Brain pericyte (primary cell): ENCODE measurements at regions not wholly inside any gene's neighbourhood (a gene's known extent, or its start where the extent isn't known, plus 50 kb on each side); places are given as distances from the start of the nearest gene placed in this dataset.

ENCODE experiments used
- DNase-seq: peaks from one replicate; pipeline ENCODE4 v3.0.0-alpha.2; 2012; ENCODE audit warnings: low read depth, low spot score

DNA sequence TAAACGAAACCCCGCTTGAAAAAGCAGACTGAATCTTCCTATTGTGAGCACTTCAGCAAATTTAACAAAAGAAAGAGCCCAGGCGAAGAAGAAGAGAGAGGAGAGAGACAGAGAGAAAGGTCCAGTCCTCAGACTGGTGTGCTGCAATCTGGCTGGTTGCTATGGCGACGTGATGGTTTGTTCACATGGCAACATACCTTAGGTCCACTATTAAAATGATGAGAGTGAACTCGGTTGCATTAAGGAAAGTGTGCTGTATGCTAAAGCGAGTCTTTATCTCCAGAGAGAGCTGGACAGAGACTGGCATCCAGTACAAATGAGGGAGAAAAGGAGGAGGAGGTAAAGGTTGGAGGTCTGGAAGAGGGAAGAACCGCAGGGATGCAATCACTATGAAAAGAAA lies 271.8 kb upstream of the ZFHX3 start:
- no peak for DNase-seq

DNA sequence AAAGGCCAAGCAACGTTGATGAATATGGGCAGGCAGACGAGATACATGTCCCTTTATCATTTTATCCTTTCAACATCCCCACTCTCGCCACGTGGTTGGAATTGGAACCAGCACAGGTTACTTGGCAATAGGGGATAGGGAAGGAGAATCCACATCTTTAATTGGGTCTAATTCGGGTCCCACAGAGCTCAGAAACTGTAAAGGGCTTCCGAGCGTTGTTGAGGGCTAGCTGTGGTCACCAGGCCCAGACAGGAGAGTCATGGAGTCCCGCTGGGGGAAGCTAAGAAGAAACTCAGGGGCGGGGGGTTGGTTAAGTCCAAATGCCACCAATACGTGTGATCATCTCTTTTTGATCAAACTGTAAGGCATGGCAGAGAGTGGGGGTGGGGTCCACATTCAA lies 271.3 kb upstream of the ZFHX3 start:
- DNase-seq, result no peak

DNA sequence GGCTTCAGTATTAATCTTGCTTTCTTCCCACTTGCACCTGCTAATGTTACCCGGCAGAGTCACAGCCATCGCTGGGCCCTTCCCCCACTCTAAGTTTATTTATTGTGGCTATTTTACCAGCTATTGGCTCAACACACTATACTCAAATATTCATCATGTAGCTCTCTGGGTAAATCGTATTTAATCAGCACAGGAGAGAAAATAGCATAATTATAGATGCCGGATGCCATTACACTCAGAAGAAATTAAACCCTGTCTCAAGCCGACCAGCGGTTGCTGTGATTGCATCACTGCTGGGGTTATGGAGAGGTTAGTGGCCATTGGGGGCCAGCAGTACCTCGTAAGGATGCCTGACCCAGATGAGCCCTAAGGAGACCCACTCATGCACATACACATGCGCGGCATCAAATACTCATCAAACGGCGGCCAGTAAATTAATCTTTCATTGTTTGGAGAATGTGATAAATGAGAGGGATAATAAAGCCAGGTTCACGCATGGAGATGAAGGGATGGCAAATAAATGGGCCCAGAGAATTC lies 269.5 kb upstream of the ZFHX3 start:
- no peak for DNase-seq

DNA sequence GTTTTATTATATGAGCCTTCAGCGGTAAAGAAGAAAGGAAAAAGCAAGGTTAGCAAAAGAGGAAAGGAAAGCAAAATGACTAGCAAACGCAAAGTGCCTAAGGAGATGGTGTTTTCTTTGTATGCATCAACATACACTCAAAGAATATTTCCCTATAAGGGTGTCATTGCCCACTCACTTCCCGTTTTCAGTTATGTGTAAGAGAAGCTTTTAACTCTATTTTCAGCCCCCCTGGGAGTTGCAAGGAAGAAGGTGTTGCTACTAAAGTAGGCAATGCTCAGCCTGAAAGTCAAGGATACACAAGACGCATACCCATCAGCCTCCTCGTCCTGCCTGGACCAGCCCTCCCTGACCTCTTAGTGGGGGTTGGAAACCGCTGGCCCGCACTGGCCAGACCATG lies 267.7 kb upstream of the ZFHX3 start:
- no peak for DNase-seq

DNA sequence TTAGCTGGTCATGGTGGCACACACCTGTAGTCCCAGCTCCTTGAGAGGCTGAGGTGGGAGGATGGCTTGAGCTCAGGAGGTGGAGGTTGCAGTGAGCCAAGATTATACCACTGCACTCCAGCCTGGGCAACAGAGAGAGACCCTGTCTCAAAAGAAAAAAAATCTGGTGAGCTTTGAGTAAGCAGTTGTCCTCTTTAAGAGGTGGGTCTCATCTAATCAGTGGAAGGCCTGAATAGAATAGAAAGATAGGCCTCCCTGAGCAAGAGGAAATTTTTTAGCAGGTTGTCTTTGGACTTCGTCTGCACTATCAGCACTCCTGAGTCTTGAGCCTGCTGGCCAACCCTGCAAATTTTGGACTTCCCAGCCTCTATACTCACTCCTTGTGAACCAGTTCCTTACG lies 266.0 kb upstream of the ZFHX3 start:
- DNase-seq, result no peak

DNA sequence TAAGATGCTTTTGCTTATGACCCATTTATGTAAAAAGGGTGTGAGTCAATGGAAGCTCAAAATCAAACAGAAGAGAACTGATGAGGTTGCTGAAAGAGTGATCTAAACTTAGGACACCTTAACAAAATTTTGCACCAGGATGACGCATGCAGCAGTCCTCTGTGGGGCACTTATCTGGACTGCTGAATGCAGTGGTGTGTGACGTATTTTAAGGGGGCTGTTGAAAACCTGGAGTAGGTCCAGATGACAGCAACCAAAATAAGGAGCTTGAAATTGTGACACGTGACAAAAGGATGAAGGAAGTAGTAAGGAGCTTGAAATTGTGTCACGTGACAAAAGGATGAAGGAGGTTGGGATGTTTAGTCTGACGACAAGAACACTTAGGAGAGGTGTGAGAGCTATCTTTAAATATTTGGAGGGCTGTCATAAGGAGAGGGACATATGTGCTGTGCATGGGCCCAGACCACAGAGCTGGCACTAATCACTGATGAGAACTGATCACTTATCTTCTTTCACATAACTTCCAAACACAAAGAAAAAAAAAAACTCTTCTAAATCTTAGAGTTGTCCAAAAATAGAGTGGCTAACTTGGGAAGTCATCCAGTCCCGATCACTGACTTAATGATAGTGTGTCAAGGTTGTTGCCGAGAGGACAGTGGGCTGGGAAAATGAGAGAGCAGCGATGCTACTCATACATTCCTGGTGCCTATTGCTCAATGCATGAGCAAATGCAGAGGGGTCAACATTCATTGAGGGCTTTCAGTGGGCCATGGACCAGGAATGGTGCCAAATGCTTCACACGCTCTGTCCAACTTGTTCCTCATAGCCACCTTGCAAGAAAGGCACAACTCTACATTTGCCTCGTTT lies 264.2 kb upstream of the ZFHX3 start:
- no peak for DNase-seq

DNA sequence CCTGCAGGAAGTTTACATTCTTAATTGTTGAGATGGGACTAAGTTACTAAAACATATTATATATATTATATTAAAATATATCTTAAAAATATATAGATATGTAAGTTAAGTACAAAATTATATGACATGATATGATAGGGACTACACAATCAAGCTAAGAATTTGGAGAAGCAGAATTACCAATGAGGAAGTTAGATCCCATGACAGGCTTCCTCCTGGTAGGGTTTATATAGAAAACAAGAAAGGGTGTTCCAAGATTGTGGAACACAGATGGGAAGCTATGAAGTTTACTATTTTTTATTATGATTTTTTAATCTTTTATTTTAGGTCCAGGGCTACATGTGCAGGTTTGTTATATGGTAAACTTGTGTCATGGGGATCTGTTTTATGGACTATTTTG lies 260.8 kb upstream of the ZFHX3 start:
- DNase-seq, result no peak

DNA sequence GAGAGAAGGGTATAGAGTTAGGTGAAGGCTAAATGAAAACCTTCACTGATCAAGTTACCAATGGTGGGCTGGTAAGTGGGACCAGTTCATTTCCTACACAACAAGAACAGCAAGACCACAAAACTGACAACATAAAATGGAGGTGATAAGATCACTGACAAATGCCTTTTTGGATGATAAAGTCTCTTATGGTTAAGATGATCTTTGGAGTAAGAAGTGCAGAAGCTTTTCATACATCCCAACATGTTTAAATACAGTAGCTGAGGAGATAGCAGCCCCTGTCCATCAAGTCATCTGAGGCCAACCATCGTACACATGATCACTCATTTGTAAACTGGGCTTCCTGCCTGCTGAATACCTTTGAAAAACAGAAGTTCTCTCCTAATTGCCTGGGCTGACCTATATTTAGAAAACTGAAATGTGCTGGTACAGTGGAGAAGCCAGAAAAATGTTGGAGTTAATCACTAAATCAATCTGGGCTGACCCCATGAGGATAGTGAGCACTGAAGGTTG lies 259.0 kb upstream of the ZFHX3 start:
- DNase-seq, result no peak

DNA sequence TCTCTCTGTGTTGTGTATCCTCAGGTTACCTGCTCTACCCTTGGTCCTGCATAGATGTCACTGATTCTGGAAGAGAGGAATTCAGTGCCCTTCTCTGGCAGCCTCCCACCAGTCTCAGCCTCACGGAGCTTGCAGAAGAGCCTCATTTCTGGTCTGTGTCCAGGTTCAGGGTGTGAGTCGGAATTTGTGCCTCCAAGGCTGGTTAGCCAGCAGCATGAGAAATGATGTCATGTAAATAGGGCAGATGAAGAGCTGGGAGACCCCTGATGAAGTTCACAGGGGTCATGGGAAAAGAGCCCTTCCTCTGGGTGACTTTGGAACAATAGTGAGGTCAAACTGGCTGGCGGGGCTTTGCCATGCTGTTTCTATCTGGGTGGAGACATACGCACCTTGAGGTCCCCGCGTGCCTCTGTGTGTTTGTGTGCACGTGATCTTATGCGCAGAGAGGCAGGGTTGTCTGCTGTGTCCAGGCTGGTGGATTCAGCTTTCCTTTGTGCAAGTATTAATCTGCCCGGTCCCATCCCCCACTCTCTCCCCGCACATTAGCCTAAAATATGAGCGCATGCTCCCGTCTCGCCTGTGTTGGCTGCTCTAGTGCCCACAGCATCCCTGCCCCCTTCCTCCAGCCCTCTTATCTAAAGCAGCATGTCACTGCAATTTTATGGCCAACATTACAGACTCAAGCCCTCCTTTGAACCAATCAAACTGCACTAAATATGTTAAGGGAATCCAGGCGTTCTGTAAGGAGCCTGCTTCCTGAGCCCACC lies 256.3 kb upstream of the ZFHX3 start:
- no peak for DNase-seq

DNA sequence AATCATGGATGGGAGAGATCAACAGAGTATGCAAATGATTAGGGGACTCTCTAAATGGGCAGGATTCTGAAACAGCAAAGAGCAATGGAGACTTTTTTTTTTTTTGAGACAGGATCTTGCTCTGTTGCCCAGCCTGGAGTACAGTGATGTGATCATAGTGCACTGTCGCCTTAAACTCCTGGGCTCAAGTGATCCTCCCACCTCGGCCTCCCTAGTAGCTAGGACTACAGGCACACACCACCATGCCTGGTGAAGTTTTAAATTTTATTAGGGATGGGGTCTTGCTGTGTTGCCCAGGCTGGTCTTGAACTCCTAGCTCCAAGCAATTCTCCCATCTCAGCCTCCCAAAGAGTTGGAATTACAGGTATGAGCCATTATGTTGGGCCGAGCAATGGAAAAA lies 255.0 kb upstream of the ZFHX3 start:
- DNase-seq, result no peak

DNA sequence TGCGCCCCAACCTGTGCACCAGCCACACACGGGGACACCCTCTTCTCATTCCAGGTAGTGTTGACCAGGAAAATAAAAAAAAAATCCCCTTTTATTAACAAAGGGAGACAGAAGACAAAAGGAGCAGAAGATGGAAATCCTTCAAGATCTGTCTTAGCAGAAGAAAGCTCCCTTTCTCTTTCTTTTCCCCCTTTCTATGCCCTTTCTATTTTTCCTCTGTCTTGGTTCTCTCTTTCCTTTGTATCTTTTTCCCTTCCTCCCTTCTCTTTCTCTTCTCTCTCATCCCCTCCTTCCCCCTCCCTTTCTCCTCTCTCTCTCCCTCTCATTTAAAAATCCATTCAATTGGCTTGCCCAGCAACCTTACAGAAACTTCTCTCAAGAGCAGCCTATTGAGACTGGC lies 254.1 kb upstream of the ZFHX3 start:
- DNase-seq, result no peak

DNA sequence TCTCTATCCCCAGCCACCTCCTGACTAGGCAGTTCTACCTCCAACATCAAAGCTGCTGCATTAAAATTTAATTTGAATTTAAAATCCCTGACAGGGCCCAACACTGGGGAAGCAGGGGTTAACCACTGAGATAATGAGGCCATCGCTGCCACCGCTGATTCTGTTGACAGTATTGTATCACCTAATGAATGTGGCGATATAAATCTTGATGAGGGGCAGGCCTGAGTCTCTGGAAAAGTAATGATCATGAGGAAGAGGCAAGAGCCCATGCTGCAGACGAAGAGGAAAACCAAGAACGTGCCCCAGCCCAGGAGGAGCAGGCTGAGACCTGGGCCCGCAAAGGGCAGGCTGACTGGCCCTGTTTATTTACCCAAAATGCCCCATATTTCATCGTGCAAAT lies 251.4 kb upstream of the ZFHX3 start:
- DNase-seq, result no peak

DNA sequence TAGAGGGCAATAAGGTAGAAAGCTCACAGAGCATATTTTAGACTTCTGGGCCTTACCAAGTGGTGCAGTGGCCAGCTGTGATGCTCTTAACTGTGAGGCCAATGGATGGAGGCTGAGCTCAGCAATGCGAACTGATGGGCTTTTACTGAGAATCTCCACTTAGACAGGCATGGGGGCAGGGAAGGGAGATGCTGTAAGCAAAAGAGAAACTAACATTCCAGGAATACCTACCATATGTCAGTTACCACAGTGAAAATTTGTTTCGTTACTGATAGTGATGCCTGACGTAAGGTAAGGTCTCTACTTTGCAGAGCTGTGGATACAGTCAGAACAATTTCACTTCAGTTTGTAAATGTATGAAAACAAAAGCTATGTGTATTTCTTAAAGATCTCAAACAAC lies 250.6 kb upstream of the ZFHX3 start:
- DNase-seq, result no peak

DNA sequence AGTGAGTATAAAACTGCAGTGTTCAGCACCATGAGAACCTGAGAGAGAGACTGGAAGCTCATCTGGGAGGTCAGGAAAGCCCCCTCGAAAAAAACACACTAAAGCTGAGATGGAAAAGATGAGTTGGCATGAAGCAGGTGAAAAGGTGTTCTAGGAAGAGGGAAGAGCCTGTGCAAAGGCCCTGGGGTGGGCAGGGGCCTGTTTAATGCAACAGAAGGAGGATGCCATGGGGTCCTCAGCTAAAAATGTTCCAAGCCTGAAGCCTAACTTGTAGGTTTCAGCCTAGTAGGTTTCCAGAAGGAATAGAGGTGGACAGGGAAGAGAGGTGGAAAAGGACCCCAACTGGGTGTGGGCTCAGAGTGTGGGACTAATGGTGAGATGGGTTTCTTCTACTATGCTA lies 242.3 kb upstream of the ZFHX3 start:
- DNase-seq, result no peak

DNA sequence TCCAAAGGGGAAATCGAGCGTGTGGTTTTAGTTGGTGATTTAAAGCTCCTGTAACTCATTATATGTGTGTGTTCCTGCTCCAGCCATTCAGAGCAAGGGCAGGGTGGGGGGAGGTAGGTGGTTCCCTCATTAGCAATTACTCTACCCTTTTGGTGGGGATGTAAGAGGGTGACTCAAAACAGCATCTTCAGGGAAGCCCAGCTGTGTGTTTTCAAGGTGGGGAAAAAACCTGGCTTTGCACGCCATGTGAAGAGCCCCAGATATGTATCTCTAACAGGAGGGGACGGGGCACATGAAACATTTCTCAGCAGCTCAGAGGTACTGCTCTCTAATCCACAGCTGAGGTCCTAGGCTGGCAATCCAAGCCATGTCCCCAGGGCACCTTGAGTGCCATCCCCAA lies 241.3 kb upstream of the ZFHX3 start:
- no peak for DNase-seq

DNA sequence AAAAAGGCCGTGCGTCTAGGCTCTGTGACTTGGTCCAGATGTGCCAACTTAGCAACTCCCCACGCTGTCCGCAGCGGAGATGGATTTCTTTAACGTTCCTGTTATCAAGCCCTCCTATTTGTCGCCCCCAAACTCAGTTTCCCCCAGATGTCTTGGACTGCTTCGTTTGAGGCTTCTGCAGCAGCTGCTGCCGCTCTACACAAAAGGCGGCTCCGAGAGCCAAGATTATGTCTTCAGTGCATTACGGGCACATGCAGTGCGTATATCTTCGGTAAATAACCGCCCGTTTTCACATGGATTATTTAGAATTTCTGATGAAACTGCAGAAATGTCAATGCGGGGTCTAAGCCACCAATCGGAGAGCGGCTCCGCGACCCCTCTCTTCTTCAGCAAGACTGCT lies 240.6 kb upstream of the ZFHX3 start:
- no peak for DNase-seq

DNA sequence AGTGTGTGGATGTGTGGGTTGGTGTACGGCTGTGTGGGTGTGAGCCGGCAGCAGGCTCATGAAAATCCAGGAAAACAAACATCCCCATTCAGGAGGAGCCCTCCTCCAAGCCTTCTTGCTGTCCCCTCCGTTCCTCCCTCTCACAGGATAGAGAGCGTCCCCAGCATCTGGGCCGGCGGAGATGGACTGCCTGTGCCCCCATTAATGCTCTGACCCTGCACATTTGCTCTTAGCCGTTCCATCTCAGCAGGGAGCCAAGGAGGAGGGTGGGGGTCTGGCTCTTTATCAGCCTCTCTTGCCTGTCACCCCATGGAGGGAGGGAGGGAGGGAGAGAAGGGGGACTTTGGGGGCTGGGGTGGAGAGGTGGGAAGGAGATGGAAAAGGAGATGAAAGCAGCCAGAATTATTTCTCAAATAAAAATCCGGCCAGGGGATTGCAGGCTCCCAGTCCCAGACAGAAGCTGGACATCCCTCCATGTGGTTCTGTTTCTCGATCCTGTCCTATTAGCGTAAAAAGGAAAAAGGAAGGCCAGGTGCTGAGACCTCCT lies 240.0 kb upstream of the ZFHX3 start:
- no peak for DNase-seq

DNA sequence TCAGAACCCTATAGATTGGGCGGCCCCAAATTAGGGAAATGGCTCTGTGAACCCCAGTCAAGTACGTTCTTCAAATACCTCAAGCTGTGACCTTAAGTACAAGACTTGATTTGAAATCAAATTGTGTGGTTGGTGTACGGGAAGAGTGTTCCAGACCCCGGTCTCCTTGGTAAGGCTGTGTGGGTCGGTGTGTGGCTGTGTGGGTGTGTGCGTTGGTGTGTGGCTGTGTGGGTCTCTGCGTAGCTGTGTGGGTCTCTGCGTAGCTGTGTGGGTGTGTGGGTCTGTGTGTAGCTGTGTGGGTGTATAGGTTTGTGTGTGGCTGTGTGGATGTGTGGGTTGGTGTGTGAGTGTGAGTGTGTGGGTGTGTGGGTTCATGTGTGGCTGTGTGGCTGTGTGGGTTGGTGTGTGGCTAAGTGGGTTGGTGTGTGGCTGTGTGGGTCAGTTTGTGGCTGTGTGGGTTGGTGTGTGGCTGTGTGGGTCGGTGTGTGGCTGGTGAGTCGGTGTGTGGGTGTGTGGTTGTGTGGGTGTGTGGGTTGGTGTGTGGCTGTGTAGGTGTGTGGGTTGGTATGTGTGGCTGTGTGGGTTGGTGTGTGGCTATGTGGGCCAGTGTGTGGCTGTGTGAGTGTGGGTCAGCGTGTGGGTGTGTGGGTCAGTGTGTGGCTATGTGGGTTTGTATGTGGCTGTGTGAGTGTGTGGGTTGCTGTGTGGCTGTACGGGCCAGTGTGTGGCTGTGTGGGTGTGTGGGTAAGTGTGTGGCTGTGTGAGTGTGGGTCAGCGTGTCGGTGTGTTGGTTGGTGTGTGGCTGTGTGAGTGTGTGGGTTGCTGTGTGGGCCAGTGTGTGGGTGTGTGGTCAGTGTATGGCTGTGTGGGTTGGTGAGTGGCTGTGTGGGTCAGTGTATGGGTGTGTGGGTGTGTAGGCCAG lies 238.7 kb upstream of the ZFHX3 start:
- no peak for DNase-seq

DNA sequence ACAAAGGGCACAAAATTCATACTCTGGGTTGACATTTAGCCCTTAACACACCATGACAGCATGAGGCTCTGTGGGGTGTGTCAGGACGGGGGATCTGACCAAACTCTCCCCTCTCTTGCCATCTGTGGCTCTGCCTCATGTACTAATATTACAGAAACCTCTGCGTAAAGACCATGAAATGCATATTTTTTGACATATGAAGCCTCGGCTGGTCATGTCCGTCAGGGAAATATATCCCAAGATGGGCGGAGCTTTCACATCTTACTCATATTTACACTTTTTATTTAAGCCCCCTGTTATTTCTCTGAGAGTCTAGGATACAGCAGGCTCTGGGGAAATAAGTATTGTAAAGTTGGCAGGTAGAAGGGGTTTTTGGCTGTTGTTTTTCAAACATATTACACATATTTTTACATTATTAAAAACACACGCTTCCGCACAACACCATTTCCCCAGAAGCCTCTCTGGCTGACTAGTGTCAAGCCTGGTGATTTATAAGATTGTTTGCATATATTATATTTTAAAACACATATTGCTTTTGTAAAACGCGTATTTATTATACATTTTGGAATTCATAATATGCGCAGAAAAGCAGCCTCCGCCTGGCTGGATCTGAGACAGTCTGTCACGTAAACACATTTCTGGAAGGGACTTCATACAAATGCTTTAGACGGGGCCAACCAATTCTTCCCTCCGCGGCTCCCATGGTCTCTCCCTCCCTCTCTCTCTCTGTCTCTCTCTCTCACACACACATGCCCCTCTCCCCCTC lies 237.7 kb upstream of the ZFHX3 start:
- DNase-seq, result no peak

DNA sequence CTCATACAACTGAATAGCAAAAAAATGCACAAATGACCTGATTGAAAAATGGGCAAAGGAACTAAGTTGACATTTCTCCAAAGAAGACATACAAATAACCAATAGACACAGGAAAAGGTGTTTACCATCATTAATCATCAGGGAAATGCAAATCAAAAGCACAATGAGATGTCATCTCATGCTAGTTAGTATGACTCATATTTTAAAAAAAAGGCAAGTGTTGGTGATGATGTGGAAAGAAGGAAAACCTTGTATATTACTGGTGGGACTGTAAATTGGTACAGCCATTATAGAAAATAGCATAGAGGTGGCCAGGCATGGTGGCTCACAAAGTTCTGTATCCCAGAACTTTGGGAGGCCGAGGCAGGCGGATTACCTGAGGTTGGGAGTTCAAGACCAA lies 232.5 kb upstream of the ZFHX3 start:
- no peak for DNase-seq

DNA sequence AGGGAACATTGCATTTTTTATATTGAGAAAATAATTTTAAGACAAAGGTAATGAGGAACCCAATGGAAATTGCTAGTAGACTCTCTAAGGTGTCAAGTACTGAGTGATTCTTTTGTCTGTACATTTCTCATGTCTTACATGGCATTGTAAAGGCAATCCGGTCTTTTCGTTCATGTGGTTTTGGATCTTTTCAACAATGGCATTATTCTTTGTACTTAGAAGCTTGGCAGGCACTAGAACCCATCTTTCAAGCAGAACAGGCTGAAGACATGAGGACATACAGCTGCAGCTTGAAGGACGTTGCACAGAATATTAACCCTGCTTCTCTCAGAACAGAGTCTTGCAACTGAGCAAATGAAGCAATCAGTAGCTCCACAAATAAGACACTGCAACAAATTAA lies 231.5 kb upstream of the ZFHX3 start:
- no peak for DNase-seq
